ENCODE measurements at regions not wholly inside any gene's neighbourhood (a gene's known extent, or its start where the extent isn't known, plus 50 kb on each side); places are given as distances from the start of the nearest gene placed in this dataset.

DNA sequence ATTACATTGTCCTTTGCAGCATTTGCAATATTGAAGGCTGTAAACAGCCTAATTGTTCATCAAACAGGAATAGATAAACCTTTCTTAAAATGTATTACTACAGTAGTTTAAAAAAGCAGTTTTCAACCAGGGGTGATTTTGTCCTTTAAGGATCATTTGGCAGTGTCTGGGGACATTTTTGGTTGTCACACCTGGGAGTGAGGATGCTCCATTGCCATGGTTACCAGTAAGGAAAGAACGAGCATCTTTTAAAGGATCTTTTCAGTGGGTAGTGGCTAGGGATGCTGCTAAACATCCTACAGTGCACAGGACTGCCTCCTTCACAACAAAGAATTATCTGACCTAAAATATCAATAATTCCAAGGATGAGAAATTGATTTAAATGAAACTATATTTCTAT is 596.3 kb downstream of the HINT1 start:
- intact Hi-C loops (cut with DNase I), result no loop called here
- Histone ChIP-seq H3K27ac (no peak overlapping the region), H3K36me3 (no peaks in the 10 kb centered on the region), H3K4me3 (no peak overlapping the region), H3K27me3 (no peaks in the 10 kb centered on the region), H3K4me1 (no peaks in the 10 kb centered on the region), H3K9me3 (no peaks in the 10 kb centered on the region)
- WGBS, 2 donors, result 28 to 63% methylated on average over 1 of the region's 1 CpG
- FAIRE-seq (no peak), ATAC-seq (no peak), DNase-seq (no peak)
- TF ChIP-seq, protein P1, sequence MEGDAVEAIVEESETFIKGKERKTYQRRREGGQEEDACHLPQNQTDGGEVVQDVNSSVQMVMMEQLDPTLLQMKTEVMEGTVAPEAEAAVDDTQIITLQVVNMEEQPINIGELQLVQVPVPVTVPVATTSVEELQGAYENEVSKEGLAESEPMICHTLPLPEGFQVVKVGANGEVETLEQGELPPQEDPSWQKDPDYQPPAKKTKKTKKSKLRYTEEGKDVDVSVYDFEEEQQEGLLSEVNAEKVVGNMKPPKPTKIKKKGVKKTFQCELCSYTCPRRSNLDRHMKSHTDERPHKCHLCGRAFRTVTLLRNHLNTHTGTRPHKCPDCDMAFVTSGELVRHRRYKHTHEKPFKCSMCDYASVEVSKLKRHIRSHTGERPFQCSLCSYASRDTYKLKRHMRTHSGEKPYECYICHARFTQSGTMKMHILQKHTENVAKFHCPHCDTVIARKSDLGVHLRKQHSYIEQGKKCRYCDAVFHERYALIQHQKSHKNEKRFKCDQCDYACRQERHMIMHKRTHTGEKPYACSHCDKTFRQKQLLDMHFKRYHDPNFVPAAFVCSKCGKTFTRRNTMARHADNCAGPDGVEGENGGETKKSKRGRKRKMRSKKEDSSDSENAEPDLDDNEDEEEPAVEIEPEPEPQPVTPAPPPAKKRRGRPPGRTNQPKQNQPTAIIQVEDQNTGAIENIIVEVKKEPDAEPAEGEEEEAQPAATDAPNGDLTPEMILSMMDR (IDR thresholded peaks at IDR 0.05), result no peak

DNA sequence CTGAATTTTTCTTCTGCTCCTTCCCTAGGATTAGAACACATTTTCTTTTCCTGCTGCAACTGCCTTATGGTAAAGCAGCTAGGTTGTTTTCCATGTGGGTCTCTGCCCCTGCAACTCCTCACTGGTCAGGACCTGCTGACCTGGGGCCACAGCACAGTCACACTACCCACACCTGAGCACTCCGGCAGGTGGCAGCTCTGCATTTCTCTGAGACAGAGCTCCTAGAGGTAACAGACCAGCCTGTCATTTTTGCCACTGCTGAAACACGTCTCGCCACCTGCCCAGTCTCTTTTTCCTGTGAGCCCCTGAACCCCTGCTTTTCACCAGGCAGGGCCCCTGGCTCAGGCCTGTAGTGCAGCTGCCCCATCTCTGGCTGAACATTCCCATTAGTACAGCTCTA is 609.6 kb downstream of the HINT1 start:
- FAIRE-seq, result no peak

DNA sequence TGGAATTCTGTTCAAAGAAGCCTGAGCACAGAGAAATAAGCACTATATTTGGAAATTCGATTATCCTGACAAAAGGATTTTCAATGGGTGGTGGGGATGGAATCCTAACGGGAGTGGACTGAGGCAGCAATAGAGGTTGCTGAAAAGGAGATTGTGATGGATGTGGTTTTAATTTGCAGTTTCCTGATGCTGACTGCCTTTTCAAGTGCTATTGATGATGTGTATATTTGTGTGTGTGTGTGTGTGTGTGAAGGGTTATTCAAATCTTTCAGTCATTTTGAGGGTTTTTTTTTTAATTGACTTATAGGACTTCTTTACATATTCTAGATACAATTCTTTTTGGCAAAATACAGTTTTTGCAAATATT is 614.5 kb downstream of the HINT1 start:
- intact Hi-C loops (cut with DNase I), result no loop called here
- no peaks in the 10 kb centered on the region for H3K9me3 ChIP-seq
- FAIRE-seq (no peak), ATAC-seq (no peak), DNase-seq (no peak)
- H3K27ac ChIP-seq, result no peak overlapping the region
- H3K4me3 ChIP-seq, result no peak overlapping the region
- H3K27me3 ChIP-seq, result no peaks in the 10 kb centered on the region
- WGBS, 2 donors, result 44 to 60% methylated on average over 2 of the region's 2 CpGs
- H3K36me3 ChIP-seq, result no peaks in the 10 kb centered on the region
- no peaks in the 10 kb centered on the region for H3K4me1 ChIP-seq
- TF ChIP-seq, protein P1 (IDR thresholded peaks at IDR 0.05), result no peak

More for the DNA sequence above, 609.6 kb downstream of the HINT1 start:
- H3K9me3 ChIP-seq, result no peaks in the 10 kb centered on the region
- H3K4me3 ChIP-seq, result no peak overlapping the region
- DNase-seq, result no peak
- H3K27ac ChIP-seq, result no peak overlapping the region
- TF ChIP-seq, protein P1 (IDR thresholded peaks at IDR 0.05), result no peak
- ATAC-seq, result no peak
- H3K36me3 ChIP-seq, result no peaks in the 10 kb centered on the region
- H3K27me3 ChIP-seq, result no peaks in the 10 kb centered on the region
- intact Hi-C loops (cut with DNase I), result no loop called here
- no peaks in the 10 kb centered on the region for H3K4me1 ChIP-seq
- 61 to 66% methylated on average over 3 of the region's 3 CpGs for WGBS, 2 donors

DNA sequence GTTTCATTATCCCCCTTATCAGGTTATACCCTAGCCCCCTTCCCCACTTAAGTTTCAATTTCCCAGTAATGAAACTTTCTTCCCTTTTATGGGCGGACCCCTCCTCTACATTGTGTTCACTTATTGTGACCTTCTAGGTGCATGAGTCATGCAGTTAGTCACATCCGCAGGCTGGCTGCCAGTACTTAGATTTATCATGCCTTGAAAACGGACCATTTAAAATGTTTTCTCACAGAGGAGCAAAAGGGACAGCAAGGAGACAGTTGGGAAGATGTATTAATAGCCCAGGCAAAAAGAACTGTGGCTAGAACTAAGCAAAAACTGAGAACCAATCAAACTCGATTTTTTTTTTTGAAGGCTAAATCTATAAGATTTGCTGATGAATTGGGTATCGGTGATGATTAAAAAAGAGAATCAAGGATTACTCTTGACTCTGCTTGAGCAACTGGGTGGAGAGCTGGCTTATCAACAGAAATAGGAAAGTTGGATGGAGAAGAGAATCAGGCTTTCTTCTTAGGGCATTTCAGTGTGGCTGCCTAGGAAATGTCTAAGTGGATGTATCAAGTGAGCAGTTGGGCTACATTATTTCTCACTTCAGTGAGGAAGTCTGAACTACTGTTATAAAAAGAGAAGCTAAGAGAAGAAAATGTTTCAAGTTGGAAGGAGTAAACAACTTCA is 615.0 kb downstream of the HINT1 start:
- Histone ChIP-seq H3K27me3 (no peaks in the 10 kb centered on the region), H3K27ac (no peak overlapping the region), H3K4me3 (no peak overlapping the region), H3K4me1 (no peaks in the 10 kb centered on the region), H3K36me3 (no peaks in the 10 kb centered on the region), H3K9me3 (no peaks in the 10 kb centered on the region)
- no peak for DNase-seq
- WGBS, 2 donors, result 55 to 71% methylated on average over 5 of the region's 5 CpGs
- FAIRE-seq, result no peak
- TF ChIP-seq, protein P1 (IDR thresholded peaks at IDR 0.05), result no peak
- ATAC-seq, result no peak
- intact Hi-C loops (cut with DNase I), result no loop called here

DNA sequence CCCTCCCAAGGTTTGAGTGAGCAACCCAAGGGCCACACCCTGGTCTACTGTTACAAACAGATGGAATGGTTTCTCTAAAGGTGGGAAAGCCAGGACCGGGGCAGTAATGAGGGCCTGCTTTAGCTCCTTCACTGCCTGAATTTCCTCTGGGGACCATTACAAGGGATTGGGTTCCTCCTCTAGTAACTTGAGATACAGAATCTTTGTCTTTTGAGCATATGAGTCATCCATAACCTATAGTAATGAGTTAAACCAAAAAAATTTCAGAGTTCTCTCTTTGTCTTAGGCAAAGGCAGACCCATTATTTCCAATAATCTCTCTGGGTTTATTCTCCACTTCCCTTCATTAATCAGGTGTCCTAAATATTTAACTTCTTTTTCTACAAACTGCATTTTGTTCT is 618.8 kb downstream of the HINT1 start:
- Histone ChIP-seq H3K4me3 (no peak overlapping the region), H3K27me3 (no peaks in the 10 kb centered on the region), H3K4me1 (no peaks in the 10 kb centered on the region), H3K27ac (no peak overlapping the region), H3K36me3 (no peaks in the 10 kb centered on the region), H3K9me3 (no peaks in the 10 kb centered on the region)
- TF ChIP-seq, protein P1 (IDR thresholded peaks at IDR 0.05), result no peak
- FAIRE-seq (no peak), ATAC-seq (no peak), DNase-seq (no peak)
- 81 to 88% methylated on average over 1 of the region's 1 CpG for WGBS, 2 donors
- intact Hi-C loops (cut with DNase I), result no loop called here

Data from pancreas (tissue), 10 donors.